ENCODE measurements at regions not wholly inside any gene's neighbourhood (a gene's known extent, or its start where the extent isn't known, plus 50 kb on each side); places are given as distances from the start of the nearest gene placed in this dataset.

- Mint-ChIP-seq H3K4me3 (ENCODE audit: unreplicated experiment) (no peak overlapping the region), H3K36me3 (ENCODE audit: low read depth) (no peaks in the 10 kb centered on the region), H3K9me3 (ENCODE audit: low read depth) (no peaks in the 10 kb centered on the region), H3K27ac (ENCODE audit: unreplicated experiment) (peak overlapping the region; percentile 38), H3K4me1 (ENCODE audit: low read depth) (peaks cover 12% of the 10 kb centered on the region), H3K27me3 (ENCODE audit: low read depth) (no peaks in the 10 kb centered on the region)
- no peak for TF ChIP-seq CTCF (IDR thresholded peaks at IDR 0.05)
- no peak for DNase-seq (ENCODE audit: low spot score)
Observed at GRCh38 chr10:63922468-63923284, 401.5 kb downstream of the REEP3 start.

- no peaks in the 10 kb centered on the region for H3K27me3 Mint-ChIP-seq (ENCODE audit: low read depth)
- H3K4me1 Mint-ChIP-seq (ENCODE audit: low read depth) = no peaks in the 10 kb centered on the region
- no peak overlapping the region for H3K27ac Mint-ChIP-seq (ENCODE audit: unreplicated experiment)
- H3K4me3 Mint-ChIP-seq (ENCODE audit: unreplicated experiment) = no peak overlapping the region
- TF ChIP-seq CTCF (IDR thresholded peaks at IDR 0.05) = no peak
- no peaks in the 10 kb centered on the region for H3K36me3 Mint-ChIP-seq (ENCODE audit: low read depth)
- H3K9me3 Mint-ChIP-seq (ENCODE audit: low read depth) = no peaks in the 10 kb centered on the region
- DNase-seq (ENCODE audit: low spot score) = no peak
Observed at GRCh38 chr10:63929831-63930467, 408.7 kb downstream of the REEP3 start.

GRCh38 chr10:63930584-63930983 lies 409.4 kb downstream of the REEP3 start:
- Mint-ChIP-seq H3K4me1 (ENCODE audit: low read depth) (no peaks in the 10 kb centered on the region), H3K27ac (ENCODE audit: unreplicated experiment) (no peak overlapping the region), H3K27me3 (ENCODE audit: low read depth) (no peaks in the 10 kb centered on the region), H3K4me3 (ENCODE audit: unreplicated experiment) (no peak overlapping the region), H3K36me3 (ENCODE audit: low read depth) (no peaks in the 10 kb centered on the region), H3K9me3 (ENCODE audit: low read depth) (no peaks in the 10 kb centered on the region)
- no peak for TF ChIP-seq CTCF (IDR thresholded peaks at IDR 0.05)
- DNase-seq (ENCODE audit: low spot score) = no peak

- Mint-ChIP-seq H3K9me3 (ENCODE audit: low read depth) (no peaks in the 10 kb centered on the region), H3K36me3 (ENCODE audit: low read depth) (no peaks in the 10 kb centered on the region), H3K27me3 (ENCODE audit: low read depth) (peaks cover 11% of the 10 kb centered on the region), H3K4me1 (ENCODE audit: low read depth) (no peaks in the 10 kb centered on the region), H3K27ac (ENCODE audit: unreplicated experiment) (no peak overlapping the region), H3K4me3 (ENCODE audit: unreplicated experiment) (no peak overlapping the region)
- DNase-seq (ENCODE audit: low spot score) = no peak
- TF ChIP-seq CTCF (IDR thresholded peaks at IDR 0.05) = peak; percentile 66
Observed at GRCh38 chr10:63935705-63936104, 414.5 kb downstream of the REEP3 start.

GRCh38 chr10:63940277-63940922 lies 419.2 kb downstream of the REEP3 start:
- Mint-ChIP-seq H3K4me3 (ENCODE audit: unreplicated experiment) (no peak overlapping the region), H3K9me3 (ENCODE audit: low read depth) (no peaks in the 10 kb centered on the region), H3K27ac (ENCODE audit: unreplicated experiment) (no peak overlapping the region)

More at GRCh38 chr10:63940277-63940922, 419.2 kb downstream of the REEP3 start:
- H3K27me3 Mint-ChIP-seq (ENCODE audit: low read depth) = peaks cover 11% of the 10 kb centered on the region
- H3K36me3 Mint-ChIP-seq (ENCODE audit: low read depth) = no peaks in the 10 kb centered on the region
- no peak for DNase-seq (ENCODE audit: low spot score)
- no peak for TF ChIP-seq CTCF (IDR thresholded peaks at IDR 0.05)
- no peaks in the 10 kb centered on the region for H3K4me1 Mint-ChIP-seq (ENCODE audit: low read depth)
